ENCODE measurements at regions not wholly inside any gene's neighbourhood (a gene's known extent, or its start where the extent isn't known, plus 50 kb on each side); places are given as distances from the start of the nearest gene placed in this dataset.

GRCh38 chr20:12358655-12359009 is 440.9 kb downstream of the BTBD3 start:
- no peak for DNase-seq (ENCODE audit: low read depth in 2 of 2)

GRCh38 chr20:12371990-12372389 is 454.3 kb downstream of the BTBD3 start:
- DNase-seq (ENCODE audit: low read depth in 2 of 2) = no peak

- no peak for DNase-seq (ENCODE audit: low read depth in 2 of 2)
Observed at GRCh38 chr20:12372557-12372956, 454.9 kb downstream of the BTBD3 start.

GRCh38 chr20:12375967-12376366 is 458.3 kb downstream of the BTBD3 start:
- no peak for DNase-seq (ENCODE audit: low read depth in 2 of 2)

DNA sequence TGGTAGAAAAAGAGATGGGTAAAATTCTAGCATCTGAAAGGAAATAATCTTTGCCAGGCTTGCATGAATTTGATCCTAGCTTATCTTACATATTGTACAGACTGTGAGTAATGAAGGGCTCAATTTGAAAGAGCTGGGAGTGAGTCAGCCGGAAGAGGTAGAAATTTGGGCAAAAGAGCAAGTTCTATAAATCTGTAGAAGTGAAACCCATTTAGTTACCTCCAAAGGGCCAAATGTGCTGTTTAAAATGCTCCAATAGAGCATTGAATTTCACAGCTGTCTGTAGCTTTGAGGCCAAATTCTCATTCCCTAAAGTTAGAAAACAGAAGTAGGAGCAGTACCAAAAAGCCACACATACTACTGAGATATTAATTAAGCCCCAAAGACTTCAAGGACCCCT is 466.1 kb downstream of the BTBD3 start:
- DNase-seq (ENCODE audit: low read depth in 2 of 2) = no peak

DNA sequence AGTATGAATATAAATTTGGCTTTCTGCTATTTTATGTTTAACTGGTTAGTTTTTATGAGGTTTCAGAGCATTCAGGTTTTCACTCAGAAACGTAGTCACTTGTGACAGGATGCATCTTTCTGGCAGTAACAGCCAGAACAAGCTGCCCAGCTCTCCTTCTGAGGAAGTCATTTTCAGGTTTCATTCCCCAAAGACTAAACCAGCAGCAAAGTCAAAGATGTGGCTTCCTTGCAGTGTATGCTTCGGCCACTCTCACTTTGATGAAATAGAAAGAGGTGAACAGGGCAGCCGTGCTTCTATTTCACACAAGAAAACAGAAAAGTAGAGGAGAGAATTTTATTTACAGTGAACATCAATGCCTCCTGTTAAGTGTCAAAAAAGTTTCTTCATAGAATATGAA is 469.1 kb downstream of the BTBD3 start:
- no peak for DNase-seq (ENCODE audit: low read depth in 2 of 2)

GRCh38 chr20:12391099-12391498 is 473.4 kb downstream of the BTBD3 start:
- no peak for DNase-seq (ENCODE audit: low read depth in 2 of 2)

- no peak for DNase-seq (ENCODE audit: low read depth in 2 of 2)
Observed at GRCh38 chr20:12394786-12395185, 477.1 kb downstream of the BTBD3 start.

DNA sequence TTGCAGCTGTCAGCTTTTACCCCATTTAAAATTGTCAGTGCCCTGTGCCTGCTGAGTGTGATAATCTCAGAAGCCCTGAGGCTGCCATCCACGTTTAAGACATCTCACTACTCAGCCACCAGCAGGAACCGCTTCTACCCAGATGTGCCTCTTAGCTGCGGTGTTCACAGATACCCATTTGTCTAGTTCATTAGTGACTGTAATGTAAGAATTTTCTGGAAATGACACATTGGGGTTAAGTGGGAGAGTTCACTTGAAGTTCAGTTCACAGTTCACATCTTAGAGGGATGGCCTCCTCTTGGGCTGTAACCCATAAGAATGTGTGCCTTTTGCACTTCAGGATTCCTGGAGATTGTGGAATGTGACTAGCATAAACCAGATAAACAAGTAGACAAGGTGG is 477.7 kb downstream of the BTBD3 start:
- DNase-seq (ENCODE audit: low read depth in 2 of 2) = no peak

- no peak for DNase-seq (ENCODE audit: low read depth in 2 of 2)
Observed at GRCh38 chr20:12395760-12396159, 478.1 kb downstream of the BTBD3 start.

- DNase-seq (ENCODE audit: low read depth in 2 of 2) = no peak
Observed at GRCh38 chr20:12399110-12399836, 481.6 kb downstream of the BTBD3 start.

DNA sequence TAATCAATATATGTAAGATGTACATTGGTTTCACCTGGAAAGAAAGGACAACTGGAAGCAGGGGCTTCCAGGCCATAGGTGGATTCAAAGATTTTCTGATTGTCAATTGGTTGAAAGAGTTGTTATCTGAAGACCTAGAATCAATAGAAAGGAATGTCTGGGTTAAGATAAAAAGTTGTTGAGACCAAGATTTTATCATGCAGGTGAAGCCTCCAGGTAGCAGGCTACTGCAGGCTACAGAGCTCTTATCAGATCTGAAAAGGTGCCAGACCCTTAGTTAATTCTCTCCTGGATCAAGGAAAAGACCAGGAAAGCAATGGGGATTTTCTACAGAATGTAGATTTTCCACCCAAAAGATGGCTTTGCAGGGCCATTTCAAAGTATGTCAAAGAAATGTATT is 487.2 kb downstream of the BTBD3 start:
- DNase-seq (ENCODE audit: low read depth in 2 of 2) = no peak

GRCh38 chr20:12406978-12407377 is 489.3 kb downstream of the BTBD3 start:
- no peak for DNase-seq (ENCODE audit: low read depth in 2 of 2)

DNA sequence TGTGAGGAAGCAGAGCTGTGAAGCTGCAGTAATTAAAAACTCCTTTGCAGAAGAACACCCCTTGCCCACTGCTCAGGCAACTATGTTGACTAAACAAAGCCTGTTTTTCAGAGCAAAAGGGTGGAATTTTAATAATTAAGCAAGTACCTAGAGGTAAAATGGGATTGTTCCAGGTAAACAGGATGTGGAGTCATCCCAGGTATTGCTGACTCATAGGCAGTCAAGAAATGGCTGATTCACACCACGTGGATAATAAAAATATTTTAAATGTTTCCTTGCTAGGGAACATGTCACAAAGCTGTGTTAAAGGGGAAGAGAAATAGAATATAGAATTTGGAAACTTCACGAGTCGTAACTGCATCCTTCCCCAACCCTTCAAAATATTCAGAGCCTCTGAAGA is 491.8 kb downstream of the BTBD3 start:
- DNase-seq (ENCODE audit: low read depth in 2 of 2) = no peak

DNA sequence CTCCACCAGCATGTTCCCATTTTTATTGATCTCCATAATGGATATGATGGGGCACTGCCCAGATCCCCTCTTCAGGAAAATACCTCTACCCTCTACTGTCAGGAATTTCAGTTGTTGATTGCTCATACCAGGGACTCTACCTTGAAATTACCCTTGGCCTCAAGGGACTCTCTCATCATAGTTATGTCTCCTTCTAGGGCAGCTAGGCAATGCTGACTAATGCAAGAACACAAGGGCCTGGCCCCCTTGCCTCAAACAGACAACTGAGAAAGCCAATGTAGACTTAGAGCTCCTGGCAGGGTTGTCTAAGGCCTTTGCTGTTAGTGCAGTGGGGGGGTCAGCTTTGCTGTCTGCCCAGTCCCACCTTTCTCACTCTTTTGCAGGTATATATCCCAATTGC is 493.1 kb downstream of the BTBD3 start:
- no peak for DNase-seq (ENCODE audit: low read depth in 2 of 2)

GRCh38 chr20:12411246-12411940 is 493.7 kb downstream of the BTBD3 start:
- no peak for DNase-seq (ENCODE audit: low read depth in 2 of 2)

GRCh38 chr20:12413116-12413515 is 495.4 kb downstream of the BTBD3 start:
- DNase-seq (ENCODE audit: low read depth in 2 of 2) = no peak

- DNase-seq (ENCODE audit: low read depth in 2 of 2) = no peak
Observed at GRCh38 chr20:12414446-12415274, 497.0 kb downstream of the BTBD3 start.

DNA sequence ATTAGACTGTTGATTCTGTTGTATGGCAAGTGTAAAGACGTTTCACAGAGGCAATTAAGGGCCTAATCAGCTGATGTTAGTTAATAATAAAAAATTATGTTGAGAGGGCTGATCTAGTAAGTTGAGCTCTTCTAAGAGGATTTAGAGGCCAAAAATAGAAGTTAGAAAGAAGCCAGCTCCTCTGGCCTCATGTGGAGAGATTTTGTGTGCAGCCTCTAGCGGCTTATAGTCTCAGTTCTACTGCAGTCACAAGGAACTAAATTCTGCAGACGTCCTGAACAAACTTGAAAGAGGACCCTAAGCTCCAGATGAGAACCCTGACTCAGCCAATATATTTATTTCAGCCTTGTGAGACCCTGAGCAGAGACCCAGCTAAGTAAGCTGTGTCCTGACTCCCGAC is 498.6 kb downstream of the BTBD3 start:
- no peak for DNase-seq (ENCODE audit: low read depth in 2 of 2)

DNA sequence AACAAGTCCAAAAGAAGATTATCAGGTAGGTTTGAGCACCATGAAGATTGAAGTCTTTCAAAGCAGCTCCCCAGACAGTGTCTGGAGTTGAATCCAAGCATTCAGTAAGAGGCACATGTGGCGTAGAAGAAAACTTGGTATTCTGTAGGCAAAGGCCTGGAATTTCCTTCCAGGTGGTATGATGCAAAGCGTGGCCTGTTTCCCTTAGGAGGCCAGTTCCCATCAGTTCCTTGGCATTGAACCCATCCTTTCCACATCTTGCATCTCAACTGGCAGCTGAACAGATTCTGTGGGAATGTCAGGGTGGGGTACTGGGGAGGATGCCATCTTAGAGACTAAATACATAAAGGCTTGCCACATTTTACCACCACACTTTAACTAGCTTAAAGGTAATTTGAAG is 516.0 kb downstream of the BTBD3 start:
- DNase-seq (ENCODE audit: low read depth in 2 of 2) = no peak

DNA sequence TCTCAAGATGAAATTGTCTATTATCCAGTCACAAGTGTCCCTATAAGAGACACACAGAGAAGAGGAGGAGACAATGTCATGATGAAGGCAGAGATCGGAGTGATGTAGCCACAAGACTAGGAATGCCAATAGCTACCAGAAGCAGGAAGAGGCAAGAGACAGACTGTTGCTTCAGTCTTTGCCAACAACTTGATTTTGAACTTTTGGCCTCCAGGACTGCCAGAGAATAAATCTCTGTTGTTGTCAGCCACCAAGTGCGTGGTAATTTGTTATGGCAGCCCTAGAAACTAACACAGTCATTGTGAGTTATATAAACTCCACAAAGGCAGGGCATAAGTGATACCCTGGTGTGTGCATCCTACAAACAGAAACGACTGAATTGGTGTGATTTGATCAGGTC is 517.0 kb downstream of the BTBD3 start:
- no peak for DNase-seq (ENCODE audit: low read depth in 2 of 2)

GRCh38 chr20:12435268-12435667 is 517.6 kb downstream of the BTBD3 start:
- no peak for DNase-seq (ENCODE audit: low read depth in 2 of 2)

DNA sequence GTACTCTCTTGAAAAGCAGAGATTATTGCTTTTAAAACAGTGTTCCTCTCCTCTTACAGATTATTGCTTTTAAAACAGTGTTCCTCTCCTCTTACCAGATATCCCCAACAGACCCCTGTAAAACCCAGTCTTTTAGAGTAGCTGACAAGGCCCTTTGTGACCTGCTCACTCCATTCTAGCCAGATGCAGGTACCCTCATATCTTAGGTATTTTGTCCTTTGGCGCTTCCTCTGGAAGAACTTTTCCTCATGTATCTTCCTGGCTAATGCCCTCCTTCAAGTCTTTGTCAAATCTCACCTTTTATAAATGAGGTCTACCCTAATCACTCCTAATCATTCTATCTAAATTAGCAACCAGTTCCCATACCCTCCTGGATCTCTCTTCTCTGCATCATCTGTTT is 536.0 kb downstream of the BTBD3 start:
- DNase-seq (ENCODE audit: low read depth in 2 of 2) = no peak
